WTC11 (cell line): ENCODE measurements at regions not wholly inside any gene's neighbourhood (a gene's known extent, or its start where the extent isn't known, plus 50 kb on each side); places are given as distances from the start of the nearest gene placed in this dataset.

Experiments
- CTCF ChIP-seq: fragments of 200-600 bp; IDR thresholded peaks from 2 replicates; pipeline ENCODE4 v1.8.0; 2022; ENCODE audit warnings: antibody characterized with exemption
- E2F4 ChIP-seq: sonication (generic); formaldehyde crosslinking; IDR thresholded peaks from 2 replicates; pipeline ENCODE4 v1.8.1; 2022; ENCODE audit warnings: low read depth, mild to moderate bottlenecking, moderate library complexity, missing genetic modification reagents, borderline replicate concordance
- HMGXB4 ChIP-seq: sonication (generic); formaldehyde crosslinking; IDR thresholded peaks from 2 replicates; pipeline ENCODE4 v1.8.1; 2023; ENCODE audit warnings: mild to moderate bottlenecking, moderate library complexity, missing genetic modification reagents

- TF ChIP-seq CTCF (no peak), E2F4 (CRISPR knock-in tag) (no peak), HMGXB4 (CRISPR knock-in tag) (no peak)
These were observed 417.5 kb downstream of the CDH11 start for GRCh38 chr16:64704386-64704785.
